GM12878 (cell line): ENCODE measurements at regions not wholly inside any gene's neighbourhood (a gene's known extent, or its start where the extent isn't known, plus 50 kb on each side); places are given as distances from the start of the nearest gene placed in this dataset.

ENCODE experiments used
- ATAC-seq: fragments of 200-7000 bp; cut with Tn5 transposase; 3 replicates; pipeline ENCODE4 v1.9.1; 2020; ENCODE audit warnings: mild to moderate bottlenecking, moderate library complexity
- BruUV-seq: library from RNA; stranded (reverse); fragments of 400-500 nt; replicated peaks from 2 replicates; lab custom pipeline; 2021; lab: Mats Ljungman, UMichigan
- CTCF ChIA-PET: fragments of 300-600 bp; sonication (Branson Sonifier 250); formaldehyde crosslinking; extraction: SDS; loops from one replicate; lab custom pipeline; 2021; ENCODE audit warnings: inconsistent platforms; lab: Yijun Ruan, JAX
- POLR2A ChIA-PET: fragments of 350-600 bp; formaldehyde crosslinking; extraction: SDS; loops from one replicate; lab custom pipeline; 2021; ENCODE audit warnings: inconsistent platforms; lab: Charles Lee
- RAD21 ChIA-PET: fragments of 300-600 bp; sonication (Branson Sonifier 250); formaldehyde crosslinking; loops from one replicate; lab custom pipeline; 2023; ENCODE audit warnings: antibody characterized with exemption; ENCODE audit not compliant: unreplicated experiment; lab: Charles Lee
- SMC1A ChIA-PET: fragments of 300-600 bp; sonication (Branson Sonifier 250); formaldehyde crosslinking; loops from one replicate; lab custom pipeline; 2023; ENCODE audit not compliant: unreplicated experiment, uncharacterized antibody; lab: Charles Lee
- DNase-seq: peaks from one replicate; pipeline ENCODE4 v3.0.0-alpha.2; 2011; ENCODE audit warnings: low read depth, low spot score
- FAIRE-seq: peaks from 3 replicates; lab custom pipeline; 2011; peaks lifted over from hg19 to GRCh38; lab: Jason Lieb, UNC
- H2AFZ ChIP-seq: 2 replicates; pipeline ENCODE4 v1.6.0; 2011; ENCODE audit warnings: low read depth, low read length, control low read depth; ENCODE audit not compliant: control insufficient read depth
- H3K27ac ChIP-seq: 2 replicates; pipeline ENCODE4 v1.5.1; 2011; ENCODE audit warnings: control low read depth; ENCODE audit not compliant: control insufficient read depth, insufficient read depth
- H3K27me3 ChIP-seq, 2 experiments: replicated peaks in 1 of 2; 2 replicates each; pipeline versions ENCODE4 v1.6.0 to v1.6.1; 2011; ENCODE audit warnings: low read length in 1 of 2; ENCODE audit not compliant: control insufficient read depth in 2 of 2, insufficient read depth in 2 of 2
- H3K36me3 ChIP-seq, 2 experiments: 2 replicates each; pipeline ENCODE4 v1.5.1; 2011; ENCODE audit warnings: low read length in 1 of 2; ENCODE audit not compliant: control insufficient read depth in 2 of 2, insufficient read depth in 2 of 2
- H3K4me1 ChIP-seq: 2 replicates; pipeline ENCODE4 v1.6.1; 2011; ENCODE audit warnings: mild to moderate bottlenecking, low read length, moderate library complexity, mixed read lengths; ENCODE audit not compliant: control insufficient read depth, insufficient read depth
- H3K4me2 ChIP-seq: 2 replicates; pipeline ENCODE4 v1.6.0; 2011; ENCODE audit warnings: control low read depth; ENCODE audit not compliant: control insufficient read depth, insufficient read depth
- H3K4me3 ChIP-seq: fragments of 200-600 bp; sonication (generic); 2 replicates; pipeline ENCODE4 v1.5.1; 2016
- H3K79me2 ChIP-seq: 2 replicates; pipeline ENCODE4 v1.6.0; 2011; ENCODE audit warnings: low read length; ENCODE audit not compliant: control insufficient read depth, insufficient read depth
- H3K9ac ChIP-seq: 2 replicates; pipeline ENCODE4 v1.8.0; 2011; ENCODE audit warnings: low read length, control low read depth, mixed read lengths; ENCODE audit not compliant: control insufficient read depth, insufficient read depth
- H3K9me3 ChIP-seq: replicated peaks from 3 replicates; pipeline ENCODE4 v1.5.1; 2011; ENCODE audit warnings: mild to moderate bottlenecking, low read length; ENCODE audit not compliant: control insufficient read depth, insufficient read depth
- H4K20me1 ChIP-seq: 2 replicates; pipeline ENCODE4 v1.6.0; 2011; ENCODE audit not compliant: control insufficient read depth, insufficient read depth
- GATAD2B ChIP-seq: fragments of 450-650 bp; conservative IDR thresholded peaks from 2 replicates; pipeline ENCODE4 v1.6.1; 2017; ENCODE audit warnings: low read depth, mild to moderate bottlenecking, moderate library complexity
- HCFC1 ChIP-seq: fragments of 150-350 bp; IDR thresholded peaks from 2 replicates; pipeline ENCODE4 v1.6.1; 2014; ENCODE audit warnings: low read length
- NRF1 ChIP-seq: conservative IDR thresholded peaks from 2 replicates; pipeline ENCODE4 v1.6.1; 2011; ENCODE audit warnings: mild to moderate bottlenecking, low read depth, low read length, improper control_type of control experiment
- YY1 ChIP-seq: IDR thresholded peaks from 2 replicates; pipeline ENCODE4 v1.6.1; 2011; ENCODE audit warnings: low read depth, mild to moderate bottlenecking, low read length
- WGBS: methylation state at CpG from one replicate; pipeline ENCODE4 v1.1.6; 2016; ENCODE audit warnings: low lambda C conversion rate; ENCODE audit not compliant: insufficient replicate concordance, insufficient coverage; ENCODE audit errors: missing lambda C conversion rate; 5-methylcytosine and 5-hydroxymethylcytosine counted together
- in situ Hi-C: fragments of 300-500 bp; cut with MboI; formaldehyde crosslinking; loops from 9 replicates; pipeline ENCODE4 v1.14.3; 2018; ENCODE audit warnings: mixed read lengths
- intact Hi-C: fragments of 100-400 bp; cut with micrococcal nuclease; formaldehyde crosslinking; loops from one replicate; pipeline ENCODE4 v1.14.2; 2022; ENCODE audit not compliant: unreplicated experiment
- TF ChIP-seq, protein P1 (sequence below): IDR thresholded peaks from 2 replicates; pipeline ENCODE4 v1.6.1; 2011; ENCODE audit warnings: mild to moderate bottlenecking, low read depth, low read length, moderate library complexity; ENCODE audit not compliant: insufficient replicate concordance

GRCh38 chr4:23122666-23123400 is 430.1 kb downstream of the GBA3 start:
- DNase-seq (no peak), FAIRE-seq (no peak), ATAC-seq (no peak)
- BruUV-seq = no TSS peak
- RAD21 ChIA-PET = interaction anchor here (1.2 to 2.1 kb wide), 2 partner anchors 8 to 14 kb away, joined by 3 to 8 read pairs; no protein-coding TSS in a partner anchor
- H2AFZ ChIP-seq = no peak overlapping the region
- no peaks in the 10 kb centered on the region for H3K4me1 ChIP-seq
- CTCF ChIA-PET = interaction anchor here (0.8 to 2.2 kb wide), 3 partner anchors 8 to 14 kb away, joined by 3 to 7 read pairs (median 6); no protein-coding TSS in a partner anchor
- no peak overlapping the region for H3K4me2 ChIP-seq
- H4K20me1 ChIP-seq = no peaks in the 10 kb centered on the region
- H3K4me3 ChIP-seq = no peak overlapping the region
- no peak overlapping the region for H3K27ac ChIP-seq
- SMC1A ChIA-PET = no interaction called here
- 50% methylated on average over 2 of the region's 2 CpGs for WGBS
- no peaks in the 10 kb centered on the region for H3K79me2 ChIP-seq
- no peaks in the 10 kb centered on the region for H3K36me3 ChIP-seq
- intact Hi-C loops = no loop called here
- no peaks in the 10 kb centered on the region for H3K27me3 ChIP-seq
- no peaks in the 10 kb centered on the region for H3K9me3 ChIP-seq
- H3K9ac ChIP-seq = no peak overlapping the region
- TF ChIP-seq NRF1 = no peak
- no peak for TF ChIP-seq YY1
- TF ChIP-seq, protein P1, sequence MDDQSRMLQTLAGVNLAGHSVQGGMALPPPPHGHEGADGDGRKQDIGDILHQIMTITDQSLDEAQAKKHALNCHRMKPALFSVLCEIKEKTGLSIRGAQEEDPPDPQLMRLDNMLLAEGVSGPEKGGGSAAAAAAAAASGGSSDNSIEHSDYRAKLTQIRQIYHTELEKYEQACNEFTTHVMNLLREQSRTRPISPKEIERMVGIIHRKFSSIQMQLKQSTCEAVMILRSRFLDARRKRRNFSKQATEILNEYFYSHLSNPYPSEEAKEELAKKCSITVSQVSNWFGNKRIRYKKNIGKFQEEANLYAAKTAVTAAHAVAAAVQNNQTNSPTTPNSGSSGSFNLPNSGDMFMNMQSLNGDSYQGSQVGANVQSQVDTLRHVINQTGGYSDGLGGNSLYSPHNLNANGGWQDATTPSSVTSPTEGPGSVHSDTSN = no peak
- no peak for TF ChIP-seq GATAD2B
- TF ChIP-seq HCFC1 = no peak
- POLR2A ChIA-PET = interaction anchor here (1.1 kb wide), 1 partner anchor 9 kb away, joined by 3 read pairs; no protein-coding TSS in a partner anchor
- in situ Hi-C loops = no loop called here
